Fibroblast of the aortic adventitia (primary cell): ENCODE measurements at regions not wholly inside any gene's neighbourhood (a gene's known extent, or its start where the extent isn't known, plus 50 kb on each side); places are given as distances from the start of the nearest gene placed in this dataset.

Source experiments
- DNase-seq: peaks from one replicate; pipeline ENCODE4 v3.0.0-alpha.2; 2010; ENCODE audit warnings: low read depth
- H3K4me3 ChIP-seq: 2 replicates; pipeline ENCODE4 v1.5.1; 2011; ENCODE audit warnings: low read depth, mild to moderate bottlenecking, control low read depth, low read length, moderate library complexity
- TF ChIP-seq, protein P1 (sequence below): IDR thresholded peaks from 2 replicates; pipeline ENCODE4 v1.5.1; 2011; ENCODE audit warnings: mild to moderate bottlenecking, low read length, control low read depth, inconsistent platforms; ENCODE audit not compliant: insufficient read depth

GRCh38 chr7:85781606-85782005 is 594.8 kb upstream of the SEMA3D start:
- TF ChIP-seq, protein P1, sequence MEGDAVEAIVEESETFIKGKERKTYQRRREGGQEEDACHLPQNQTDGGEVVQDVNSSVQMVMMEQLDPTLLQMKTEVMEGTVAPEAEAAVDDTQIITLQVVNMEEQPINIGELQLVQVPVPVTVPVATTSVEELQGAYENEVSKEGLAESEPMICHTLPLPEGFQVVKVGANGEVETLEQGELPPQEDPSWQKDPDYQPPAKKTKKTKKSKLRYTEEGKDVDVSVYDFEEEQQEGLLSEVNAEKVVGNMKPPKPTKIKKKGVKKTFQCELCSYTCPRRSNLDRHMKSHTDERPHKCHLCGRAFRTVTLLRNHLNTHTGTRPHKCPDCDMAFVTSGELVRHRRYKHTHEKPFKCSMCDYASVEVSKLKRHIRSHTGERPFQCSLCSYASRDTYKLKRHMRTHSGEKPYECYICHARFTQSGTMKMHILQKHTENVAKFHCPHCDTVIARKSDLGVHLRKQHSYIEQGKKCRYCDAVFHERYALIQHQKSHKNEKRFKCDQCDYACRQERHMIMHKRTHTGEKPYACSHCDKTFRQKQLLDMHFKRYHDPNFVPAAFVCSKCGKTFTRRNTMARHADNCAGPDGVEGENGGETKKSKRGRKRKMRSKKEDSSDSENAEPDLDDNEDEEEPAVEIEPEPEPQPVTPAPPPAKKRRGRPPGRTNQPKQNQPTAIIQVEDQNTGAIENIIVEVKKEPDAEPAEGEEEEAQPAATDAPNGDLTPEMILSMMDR, result no peak
- H3K4me3 ChIP-seq, result no peak overlapping the region
- DNase-seq, result peak; percentile 9

DNA sequence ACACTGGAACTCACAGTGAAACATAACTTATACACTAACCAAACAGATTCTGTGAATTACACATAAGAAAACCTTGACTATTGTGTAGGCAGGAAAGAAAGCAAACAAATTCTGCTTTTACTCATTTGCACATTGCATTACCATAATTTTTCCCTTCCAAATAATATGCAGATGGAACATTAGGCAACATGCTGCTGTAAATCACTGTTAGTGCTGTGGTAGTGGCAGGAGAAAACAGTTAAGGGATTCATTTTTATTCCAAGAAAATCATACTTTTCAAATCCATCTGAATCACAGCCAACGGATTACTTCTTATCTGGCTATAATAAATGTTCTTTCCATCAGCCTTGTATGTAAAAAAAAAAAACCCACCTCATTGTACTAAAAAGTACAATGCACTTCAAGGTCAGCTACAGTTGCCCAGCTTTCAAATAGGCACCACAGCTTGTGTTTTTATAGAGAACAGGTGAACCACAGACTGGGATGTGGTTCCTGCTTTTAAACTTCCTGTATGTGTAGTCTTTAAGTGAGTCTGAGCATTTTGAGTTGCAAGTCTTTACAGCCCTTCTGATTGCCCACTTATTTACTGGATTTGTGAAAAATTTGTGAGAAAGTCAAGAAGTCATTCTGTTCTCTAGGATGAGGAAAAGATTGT is 590.0 kb upstream of the SEMA3D start:
- TF ChIP-seq, protein P1, result no peak
- no peak overlapping the region for H3K4me3 ChIP-seq
- peak; percentile 64 for DNase-seq

- TF ChIP-seq, protein P1, result no peak
- no peak overlapping the region for H3K4me3 ChIP-seq
- no peak for DNase-seq
Observed at GRCh38 chr7:85775431-85775830, 588.6 kb upstream of the SEMA3D start.

DNA sequence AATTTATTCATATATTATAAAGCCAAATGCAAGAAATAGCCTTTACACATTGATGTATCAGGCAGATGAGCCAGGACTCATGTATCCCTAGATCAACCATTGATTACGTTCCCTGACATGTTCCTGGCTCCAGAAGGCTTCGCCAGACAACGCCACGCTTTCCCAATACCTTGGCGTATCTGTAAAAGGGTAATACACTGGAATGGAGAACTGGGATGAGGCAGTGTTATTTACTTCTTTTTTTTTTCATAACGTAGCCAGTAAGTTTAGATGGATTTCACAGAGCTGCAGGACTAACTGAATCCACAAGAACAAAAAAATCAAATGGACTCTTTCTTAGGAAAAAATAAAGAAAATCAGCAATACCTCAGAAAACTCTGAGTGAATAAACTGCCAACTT is 588.1 kb upstream of the SEMA3D start:
- TF ChIP-seq, protein P1, result no peak
- no peak overlapping the region for H3K4me3 ChIP-seq
- DNase-seq, result peak; percentile 2

- DNase-seq, result peak; percentile 69
- H3K4me3 ChIP-seq, result no peak overlapping the region
- TF ChIP-seq, protein P1, result no peak
Observed at GRCh38 chr7:85773116-85773728, 586.4 kb upstream of the SEMA3D start.

DNA sequence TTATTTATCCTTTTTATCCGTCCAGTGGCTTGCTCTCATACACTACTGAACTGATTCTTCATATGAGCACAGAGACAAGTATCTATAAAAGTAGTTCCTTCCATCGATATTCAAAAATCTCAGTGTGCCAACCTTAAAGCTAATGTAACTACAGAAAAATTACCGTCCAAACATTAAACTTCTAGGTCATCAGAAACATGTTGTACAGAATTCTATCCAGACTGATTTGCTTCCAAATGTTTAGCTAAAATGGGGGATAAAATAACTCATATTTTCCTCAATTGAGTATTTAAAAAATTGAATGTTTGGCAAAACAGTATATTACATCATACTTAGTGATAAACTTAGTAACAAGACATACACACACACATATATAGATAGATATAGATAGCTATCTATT is 584.7 kb upstream of the SEMA3D start:
- no peak for DNase-seq
- TF ChIP-seq, protein P1, result no peak
- H3K4me3 ChIP-seq, result no peak overlapping the region
